Activated CD8-positive, alpha-beta memory T cell treated with anti-CD3 and anti-CD28 coated beads, Interleukin-2, amount 50 U/mL, for 4 hours (primary cell): ENCODE measurements at regions not wholly inside any gene's neighbourhood (a gene's known extent, or its start where the extent isn't known, plus 50 kb on each side); places are given as distances from the start of the nearest gene placed in this dataset.
"Not testable (repeated sequence)": the region's sequence is repeated elsewhere in the genome, so short reads cannot be mapped to it uniquely, and the experiment has no call there.

Source experiments
- DNase-seq: peaks from one replicate; pipeline ENCODE4 v3.0.0-alpha.2; 2020

GRCh38 chr18:42334931-42335330, 379.9 kb downstream of the PIK3C3 start:
- no peak for DNase-seq

GRCh38 chr18:42336139-42336538, 381.1 kb downstream of the PIK3C3 start:
- DNase-seq: no peak

GRCh38 chr18:42337337-42337736, 382.3 kb downstream of the PIK3C3 start:
- DNase-seq: not testable (repeated sequence)

- DNase-seq: no peak
Observed at GRCh38 chr18:42338683-42339082, 383.6 kb downstream of the PIK3C3 start.

GRCh38 chr18:42339372-42339771, 384.3 kb downstream of the PIK3C3 start:
- no peak for DNase-seq

GRCh38 chr18:42340423-42341009, 385.5 kb downstream of the PIK3C3 start:
- DNase-seq: no peak

GRCh38 chr18:42341423-42341822, 386.4 kb downstream of the PIK3C3 start:
- no peak for DNase-seq

- no peak for DNase-seq
Observed at GRCh38 chr18:42348722-42349121, 393.7 kb downstream of the PIK3C3 start.

GRCh38 chr18:42351455-42351854, 396.4 kb downstream of the PIK3C3 start:
- no peak for DNase-seq

- DNase-seq: no peak
Observed at GRCh38 chr18:42360716-42361115, 405.7 kb downstream of the PIK3C3 start.

- no peak for DNase-seq
Observed at GRCh38 chr18:42363446-42364441, 408.7 kb downstream of the PIK3C3 start.

GRCh38 chr18:42364766-42365165, 409.7 kb downstream of the PIK3C3 start:
- DNase-seq: no peak

- no peak for DNase-seq
Observed at GRCh38 chr18:42365591-42365990, 410.6 kb downstream of the PIK3C3 start.

GRCh38 chr18:42373584-42373983, 418.6 kb downstream of the PIK3C3 start:
- no peak for DNase-seq

- DNase-seq: no peak
Observed at GRCh38 chr18:42374961-42375360, 419.9 kb downstream of the PIK3C3 start.

- not testable (repeated sequence) for DNase-seq
Observed at GRCh38 chr18:42378854-42379253, 423.8 kb downstream of the PIK3C3 start.

- DNase-seq: not testable (repeated sequence)
Observed at GRCh38 chr18:42381236-42381635, 426.2 kb downstream of the PIK3C3 start.

GRCh38 chr18:42392416-42392815, 437.4 kb downstream of the PIK3C3 start:
- DNase-seq: no peak

- DNase-seq: no peak
Observed at GRCh38 chr18:42392926-42393325, 437.9 kb downstream of the PIK3C3 start.

GRCh38 chr18:42394238-42394637, 439.2 kb downstream of the PIK3C3 start:
- DNase-seq: no peak

GRCh38 chr18:42401131-42401673, 446.2 kb downstream of the PIK3C3 start:
- no peak for DNase-seq

- no peak for DNase-seq
Observed at GRCh38 chr18:42404151-42404550, 449.1 kb downstream of the PIK3C3 start.

- no peak for DNase-seq
Observed at GRCh38 chr18:42409005-42409404, 454.0 kb downstream of the PIK3C3 start.

GRCh38 chr18:42412281-42412680, 457.2 kb downstream of the PIK3C3 start:
- DNase-seq: no peak
